Muscle of arm (tissue), 1 donor: ENCODE measurements at regions not wholly inside any gene's neighbourhood (a gene's known extent, or its start where the extent isn't known, plus 50 kb on each side); places are given as distances from the start of the nearest gene placed in this dataset.

Source experiments
- DNase-seq: peaks from one replicate; pipeline ENCODE4 v3.0.0-alpha.2; 2013

- DNase-seq, result peak; percentile 3
Measured at GRCh38 chr5:62717301-62717933, 138.8 kb downstream of the LRRC70 start.

GRCh38 chr5:62714296-62714695, 135.7 kb downstream of the LRRC70 start:
- no peak for DNase-seq

DNA sequence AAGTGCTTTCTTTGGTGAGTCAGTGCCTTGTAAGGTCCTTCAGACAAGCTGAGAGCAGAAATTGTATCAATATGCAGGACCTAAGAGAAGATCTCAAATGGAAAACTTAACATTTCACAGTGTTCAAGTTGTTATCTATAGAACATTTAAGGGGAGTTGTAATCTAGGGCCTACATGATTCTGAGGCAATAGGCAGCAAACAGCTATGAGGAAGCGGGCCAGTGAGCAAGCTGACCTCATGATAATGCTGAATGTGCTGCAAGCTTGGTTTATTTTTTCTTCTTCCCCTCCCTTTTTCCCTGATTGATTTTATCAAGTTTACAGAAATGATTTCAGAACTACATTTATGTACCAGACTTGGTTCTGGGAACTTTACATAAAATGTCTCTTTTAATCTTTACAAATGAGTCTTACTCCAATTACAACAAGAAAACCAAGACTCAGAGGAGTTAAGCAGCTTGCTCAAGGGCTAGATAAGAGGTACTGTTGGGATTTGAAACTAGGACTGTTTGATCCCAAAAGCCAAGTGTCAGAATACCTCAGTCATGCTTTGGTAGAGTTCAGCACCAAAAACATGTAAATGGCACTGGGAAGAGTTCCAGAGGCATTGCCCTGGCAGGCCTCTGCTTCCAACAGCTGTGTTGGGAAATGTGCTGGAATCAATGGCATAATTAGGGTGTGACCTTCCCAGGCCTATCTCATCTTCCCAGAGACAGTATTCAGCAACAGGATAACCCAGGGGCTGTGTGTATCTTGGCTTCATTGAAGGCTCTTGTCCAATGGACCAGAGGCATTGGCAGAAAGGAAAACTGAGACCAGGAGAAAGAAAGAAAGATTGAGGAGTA, 130.1 kb downstream of the LRRC70 start:
- DNase-seq, result no peak

DNA sequence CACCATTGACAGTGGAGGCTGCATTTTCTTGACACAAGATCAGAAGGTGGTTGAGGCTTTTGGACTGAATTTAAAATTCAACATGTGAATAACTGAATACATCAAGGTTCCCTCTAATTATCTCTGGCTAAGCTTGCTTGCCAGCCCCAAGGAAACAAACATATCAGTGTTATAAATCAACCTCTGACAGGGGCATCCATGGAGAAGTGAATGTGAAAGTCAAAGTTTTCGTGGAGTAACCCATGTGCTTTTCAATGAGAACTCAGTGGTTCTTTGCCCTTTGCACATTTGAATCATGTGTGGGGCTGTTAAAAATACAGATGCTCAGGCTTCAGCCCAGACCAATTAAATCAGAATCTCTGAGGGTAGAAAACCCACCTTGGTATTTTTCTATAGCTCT, 128.9 kb downstream of the LRRC70 start:
- DNase-seq, result no peak

GRCh38 chr5:62707131-62707530, 128.5 kb downstream of the LRRC70 start:
- DNase-seq, result no peak

DNA sequence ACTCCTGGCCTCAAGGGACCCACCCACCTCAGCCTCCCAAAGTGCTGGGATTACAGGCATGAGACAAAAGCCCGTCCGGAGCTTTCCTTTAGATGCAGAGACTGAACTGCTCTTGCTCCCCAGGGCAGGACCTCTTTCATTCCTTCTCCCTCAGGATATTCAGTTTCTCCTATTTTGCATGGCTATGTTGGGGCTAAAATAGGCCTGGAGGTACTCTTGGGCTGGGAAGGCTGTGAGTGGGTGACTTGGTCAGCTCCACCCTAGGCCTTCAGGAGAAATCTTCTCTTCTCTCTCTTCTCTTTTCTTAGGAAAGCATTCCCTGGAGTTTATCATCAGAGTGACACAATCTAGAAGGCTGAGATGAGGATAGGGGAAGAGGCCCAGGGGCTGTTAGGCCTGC, 126.4 kb downstream of the LRRC70 start:
- DNase-seq, result no peak

- DNase-seq, result no peak
Measured at GRCh38 chr5:62702126-62702525, 123.5 kb downstream of the LRRC70 start.

DNA sequence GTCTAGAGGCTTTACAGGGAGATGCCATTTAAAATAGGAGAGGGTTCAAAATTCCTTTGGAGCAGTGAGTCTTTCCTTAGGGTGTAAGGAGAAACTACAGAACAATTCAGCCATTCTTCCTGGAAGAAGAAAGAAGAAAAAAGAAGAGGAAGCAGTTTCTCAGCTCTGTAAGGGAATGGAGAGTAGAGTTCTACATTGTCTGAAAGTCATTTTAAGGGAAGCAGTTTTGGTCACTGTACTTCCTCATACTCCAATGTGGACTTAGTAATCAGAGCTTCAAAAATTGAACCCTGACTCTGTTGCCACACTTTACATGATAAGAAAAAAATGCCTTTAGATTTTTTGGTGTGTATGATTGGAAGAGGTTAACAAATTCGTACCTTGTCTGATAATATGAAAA, 122.4 kb downstream of the LRRC70 start:
- DNase-seq, result no peak

GRCh38 chr5:62698756-62699155, 120.1 kb downstream of the LRRC70 start:
- DNase-seq, result no peak

GRCh38 chr5:62695274-62695673, 116.7 kb downstream of the LRRC70 start:
- no peak for DNase-seq

GRCh38 chr5:62692946-62693713, 114.5 kb downstream of the LRRC70 start:
- no peak for DNase-seq

DNA sequence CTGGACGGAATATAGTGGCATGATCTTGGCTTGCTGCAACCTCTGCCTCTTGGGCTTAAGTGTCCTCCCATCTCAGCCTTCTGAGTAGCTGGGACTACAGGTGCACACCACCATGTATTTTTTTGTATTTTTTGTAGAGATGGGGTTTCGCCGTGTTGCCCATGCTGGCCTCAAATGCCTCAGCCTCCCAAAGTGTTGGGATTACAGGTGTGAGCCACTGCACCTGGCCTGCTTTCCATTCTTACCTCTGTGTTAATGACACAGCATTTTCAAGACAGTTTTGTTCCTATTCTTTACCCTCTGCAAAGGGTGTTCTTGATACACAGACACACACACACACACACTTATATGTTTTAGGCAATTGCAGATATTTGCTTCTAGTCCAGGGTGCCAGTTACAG, 113.3 kb downstream of the LRRC70 start:
- DNase-seq, result no peak

DNA sequence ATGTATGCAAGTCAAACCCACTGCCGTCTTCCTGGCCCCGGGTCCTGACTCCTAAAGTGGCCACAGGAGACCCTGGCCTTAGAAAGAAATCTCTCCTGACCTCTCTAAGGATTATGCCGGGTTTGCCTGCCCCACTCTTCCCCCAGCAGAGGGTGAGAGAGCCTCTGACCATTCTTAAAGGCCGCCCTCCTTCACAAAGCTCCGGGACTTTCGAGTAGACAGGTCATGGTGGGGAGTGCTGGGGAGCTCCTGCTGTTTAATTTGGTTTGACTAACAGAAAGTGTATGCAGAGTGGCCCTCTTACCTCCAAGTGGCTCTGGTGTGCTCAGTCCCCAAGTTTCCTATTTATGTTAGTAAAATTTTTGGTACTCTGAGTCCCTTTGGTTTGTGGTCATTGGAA, 111.8 kb downstream of the LRRC70 start:
- DNase-seq, result no peak

DNA sequence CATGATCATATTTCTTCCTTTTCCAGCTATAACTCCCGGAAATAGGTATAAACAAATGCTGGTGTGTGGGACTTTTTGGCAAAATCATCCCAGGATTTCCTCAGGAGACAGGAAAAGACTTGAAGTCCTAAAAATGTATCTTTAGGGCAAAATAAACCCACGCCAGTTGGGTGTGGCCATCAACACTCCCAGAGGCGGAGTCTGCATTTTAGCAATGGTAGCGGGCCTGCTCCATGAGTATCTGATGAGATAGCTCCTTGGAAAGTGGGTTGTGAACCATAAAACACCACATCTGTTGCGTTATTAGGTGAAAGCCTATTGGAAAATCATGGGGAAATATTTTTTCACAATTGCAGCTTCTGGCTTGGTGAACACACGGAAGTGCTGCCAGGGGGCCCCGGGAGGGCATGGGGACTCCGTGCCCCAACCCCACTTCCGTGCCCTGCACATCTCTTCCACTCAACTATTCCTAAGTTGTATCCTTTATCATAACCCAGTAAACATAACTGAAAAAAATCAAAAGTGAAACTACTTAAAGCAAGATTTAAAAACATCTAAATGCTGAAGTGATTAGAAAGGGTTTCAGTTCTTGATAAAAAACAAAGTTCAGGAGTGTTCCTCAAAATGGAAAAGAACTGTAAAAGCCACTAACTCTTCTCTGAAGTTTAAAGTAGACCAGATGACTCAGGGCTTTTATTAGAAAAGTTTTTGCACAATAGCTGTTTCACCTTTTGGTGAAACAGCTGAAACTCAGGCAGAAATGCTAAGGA, 111.2 kb downstream of the LRRC70 start:
- DNase-seq, result no peak

- DNase-seq, result no peak
Measured at GRCh38 chr5:62686692-62687091, 108.1 kb downstream of the LRRC70 start.

DNA sequence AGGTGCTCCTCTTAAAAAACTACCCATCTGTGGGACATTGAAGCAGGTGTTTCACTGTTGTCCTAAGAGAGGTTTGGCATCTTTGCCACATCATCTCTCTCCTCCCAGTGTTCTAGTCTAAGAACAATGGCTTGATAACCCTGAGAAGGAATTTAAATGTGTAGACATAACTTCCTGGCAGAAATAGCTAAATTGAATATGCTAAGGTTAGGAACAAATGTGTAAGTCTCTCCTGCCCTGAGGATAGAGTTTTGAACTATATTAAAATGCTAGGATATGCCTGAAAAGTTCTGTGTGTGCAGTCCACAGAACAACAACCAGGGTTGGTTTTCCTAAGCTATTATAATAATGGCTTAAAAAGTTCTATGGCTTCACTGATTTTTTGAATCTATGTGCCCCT, 106.6 kb downstream of the LRRC70 start:
- DNase-seq, result no peak

GRCh38 chr5:62684310-62684709, 105.7 kb downstream of the LRRC70 start:
- no peak for DNase-seq

- no peak for DNase-seq
Measured at GRCh38 chr5:62682059-62682458, 103.4 kb downstream of the LRRC70 start.

- no peak for DNase-seq
Measured at GRCh38 chr5:62681117-62681850, 102.7 kb downstream of the LRRC70 start.

- no peak for DNase-seq
Measured at GRCh38 chr5:62680121-62680520, 101.5 kb downstream of the LRRC70 start.
